ENCODE measurements at regions not wholly inside any gene's neighbourhood (a gene's known extent, or its start where the extent isn't known, plus 50 kb on each side); places are given as distances from the start of the nearest gene placed in this dataset.
A peak's percentile ranks its signal among the peaks of the same experiment; 100 is the strongest.

- TF ChIP-seq, protein P1, sequence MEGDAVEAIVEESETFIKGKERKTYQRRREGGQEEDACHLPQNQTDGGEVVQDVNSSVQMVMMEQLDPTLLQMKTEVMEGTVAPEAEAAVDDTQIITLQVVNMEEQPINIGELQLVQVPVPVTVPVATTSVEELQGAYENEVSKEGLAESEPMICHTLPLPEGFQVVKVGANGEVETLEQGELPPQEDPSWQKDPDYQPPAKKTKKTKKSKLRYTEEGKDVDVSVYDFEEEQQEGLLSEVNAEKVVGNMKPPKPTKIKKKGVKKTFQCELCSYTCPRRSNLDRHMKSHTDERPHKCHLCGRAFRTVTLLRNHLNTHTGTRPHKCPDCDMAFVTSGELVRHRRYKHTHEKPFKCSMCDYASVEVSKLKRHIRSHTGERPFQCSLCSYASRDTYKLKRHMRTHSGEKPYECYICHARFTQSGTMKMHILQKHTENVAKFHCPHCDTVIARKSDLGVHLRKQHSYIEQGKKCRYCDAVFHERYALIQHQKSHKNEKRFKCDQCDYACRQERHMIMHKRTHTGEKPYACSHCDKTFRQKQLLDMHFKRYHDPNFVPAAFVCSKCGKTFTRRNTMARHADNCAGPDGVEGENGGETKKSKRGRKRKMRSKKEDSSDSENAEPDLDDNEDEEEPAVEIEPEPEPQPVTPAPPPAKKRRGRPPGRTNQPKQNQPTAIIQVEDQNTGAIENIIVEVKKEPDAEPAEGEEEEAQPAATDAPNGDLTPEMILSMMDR (IDR thresholded peaks at IDR 0.05; ENCODE audit: insufficient read depth, low read length), result no peak
- DNase-seq (ENCODE audit: low read depth), result no peak
- H3K4me3 ChIP-seq (ENCODE audit: low read depth, low read length), result no peak overlapping the region
Measured at GRCh38 chr7:50872437-50872836, 89.7 kb upstream of the GRB10 start.

GRCh38 chr7:50869108-50869725 is 86.5 kb upstream of the GRB10 start:
- DNase-seq (ENCODE audit: low read depth), result peak; percentile 95
- H3K4me3 ChIP-seq (ENCODE audit: low read depth, low read length), result no peak overlapping the region
- TF ChIP-seq, protein P1 (IDR thresholded peaks at IDR 0.05; ENCODE audit: insufficient read depth, low read length), result no peak

DNA sequence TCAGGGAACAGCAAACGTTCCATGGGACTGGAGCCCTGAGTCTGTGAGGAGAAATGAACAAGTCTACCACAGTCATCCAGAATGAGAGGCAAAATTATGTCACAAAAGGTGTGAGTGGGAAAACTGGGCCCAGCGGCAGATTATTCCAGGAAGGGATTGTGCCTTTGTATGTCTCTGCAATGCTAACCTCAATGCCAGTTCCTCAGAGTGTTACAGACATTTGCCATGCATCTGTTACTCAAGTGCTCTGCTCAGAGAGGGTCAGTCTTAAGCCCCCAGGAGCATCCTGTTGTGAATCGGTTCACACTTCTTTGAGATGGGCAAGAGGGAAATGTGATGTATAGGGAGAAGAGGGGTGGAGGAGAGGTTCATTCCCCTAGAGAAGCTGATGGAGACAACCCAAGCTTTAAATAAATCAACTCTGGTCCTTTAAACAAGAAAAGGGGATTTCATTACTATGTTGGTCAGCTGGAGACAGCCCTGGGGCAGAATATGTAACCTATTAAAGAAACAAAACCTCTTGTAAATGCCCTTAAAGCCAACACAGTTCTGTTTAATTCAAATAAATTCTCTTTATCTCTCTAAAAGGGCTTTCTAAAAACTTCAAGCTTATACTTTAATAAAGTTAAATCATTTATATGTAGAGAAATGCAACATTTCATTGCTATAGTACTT is 85.9 kb upstream of the GRB10 start:
- TF ChIP-seq, protein P1 (IDR thresholded peaks at IDR 0.05; ENCODE audit: insufficient read depth, low read length), result no peak
- no peak overlapping the region for H3K4me3 ChIP-seq (ENCODE audit: low read depth, low read length)
- peak; percentile 32 for DNase-seq (ENCODE audit: low read depth)

DNA sequence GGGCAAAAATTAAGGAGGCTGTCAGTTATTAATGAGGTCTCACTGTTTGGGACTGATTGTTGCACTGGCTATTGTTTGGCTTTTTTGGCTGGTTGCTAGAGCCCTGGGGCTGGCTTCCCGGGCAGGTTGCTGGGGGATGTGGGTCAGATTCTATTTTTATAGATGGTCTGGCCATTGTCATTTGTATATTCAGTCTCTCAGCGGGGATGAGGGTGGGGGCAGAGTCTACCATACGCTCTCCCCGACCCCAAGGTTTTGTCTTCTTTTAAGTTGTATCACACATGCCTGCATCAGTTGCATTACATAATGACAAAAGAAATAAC is 84.3 kb upstream of the GRB10 start:
- H3K4me3 ChIP-seq (ENCODE audit: low read depth, low read length), result no peak overlapping the region
- TF ChIP-seq, protein P1 (IDR thresholded peaks at IDR 0.05; ENCODE audit: insufficient read depth, low read length), result no peak
- no peak for DNase-seq (ENCODE audit: low read depth)

DNA sequence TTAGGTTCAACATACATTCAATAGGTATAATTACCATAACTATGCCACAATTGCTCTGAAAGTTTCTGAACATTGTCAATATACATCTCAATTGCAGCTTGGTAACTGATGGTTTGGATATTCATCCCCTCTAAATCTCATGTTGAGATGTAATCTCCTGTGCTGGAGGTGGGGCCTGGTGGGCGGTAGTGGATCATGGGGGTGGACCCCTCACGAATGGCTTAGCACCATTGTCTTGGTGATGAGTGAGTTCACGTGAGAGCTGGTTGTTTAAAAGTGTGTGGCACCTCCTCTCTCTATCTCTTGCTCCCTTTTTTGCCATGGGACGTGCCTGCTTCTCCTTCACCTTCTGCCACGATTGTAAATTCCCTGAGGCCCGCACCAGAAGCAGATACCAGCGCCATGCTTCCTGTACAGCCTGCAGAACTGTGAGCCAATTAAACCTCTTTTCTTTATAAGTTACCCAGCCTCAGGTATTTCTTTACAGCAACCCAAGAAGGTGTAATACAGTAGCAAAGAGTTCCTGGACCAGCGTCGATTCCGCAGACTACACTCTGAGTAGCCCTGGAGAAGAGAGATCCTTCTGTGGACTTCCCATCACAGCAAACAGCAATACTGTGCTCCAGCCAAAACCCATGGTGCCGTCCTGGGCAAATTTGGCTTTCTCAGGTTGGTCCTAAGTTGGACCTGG is 83.8 kb upstream of the GRB10 start:
- no peak for DNase-seq (ENCODE audit: low read depth)
- no peak overlapping the region for H3K4me3 ChIP-seq (ENCODE audit: low read depth, low read length)
- TF ChIP-seq, protein P1 (IDR thresholded peaks at IDR 0.05; ENCODE audit: insufficient read depth, low read length), result no peak

- DNase-seq (ENCODE audit: low read depth), result peak; percentile 65
- TF ChIP-seq, protein P1 (IDR thresholded peaks at IDR 0.05; ENCODE audit: insufficient read depth, low read length), result no peak
- no peak overlapping the region for H3K4me3 ChIP-seq (ENCODE audit: low read depth, low read length)
Measured at GRCh38 chr7:50865450-50865849, 82.8 kb upstream of the GRB10 start.
